Activated CD8-positive, alpha-beta T cell treated with anti-CD3 and anti-CD28 coated beads for 36 hours (primary cell): ENCODE measurements at regions not wholly inside any gene's neighbourhood (a gene's known extent, or its start where the extent isn't known, plus 50 kb on each side); places are given as distances from the start of the nearest gene placed in this dataset.

Experiments used
- ATAC-seq: fragments of 200-7000 bp; cut with Tn5 transposase; one replicate; pipeline ENCODE4 v1.10.0; 2021; ENCODE audit warnings: mild to moderate bottlenecking, moderate library complexity
- CTCF ChIA-PET: fragments of 350-600 bp; sonication (Branson Sonifier 250); formaldehyde crosslinking; loops from one replicate; lab custom pipeline; 2021; ENCODE audit warnings: antibody characterized with exemption; lab: Charles Lee
- POLR2A ChIA-PET: fragments of 350-600 bp; sonication (Branson Sonifier 250); formaldehyde crosslinking; loops from one replicate; lab custom pipeline; 2021; ENCODE audit warnings: antibody characterized with exemption; lab: Charles Lee
- DNase-seq: peaks from one replicate; pipeline ENCODE4 v3.0.0-alpha.2; 2020
- H3K27ac Mint-ChIP-seq: one replicate; pipeline ENCODE4 v1.8.0; 2021; ENCODE audit warnings: mild to moderate bottlenecking, mixed read lengths
- H3K27me3 Mint-ChIP-seq: one replicate; pipeline ENCODE4 v1.8.0; 2021; ENCODE audit warnings: mixed read lengths
- H3K36me3 Mint-ChIP-seq: one replicate; pipeline ENCODE4 v1.8.0; 2021; ENCODE audit warnings: low read depth, mixed read lengths
- H3K4me1 Mint-ChIP-seq: one replicate; pipeline ENCODE4 v1.8.0; 2021; ENCODE audit warnings: low read depth, mixed read lengths
- H3K4me3 Mint-ChIP-seq: one replicate; pipeline ENCODE4 v1.8.0; 2021; ENCODE audit warnings: mild to moderate bottlenecking, moderate library complexity, mixed read lengths
- H3K9me3 Mint-ChIP-seq: one replicate; pipeline ENCODE4 v1.8.0; 2021; ENCODE audit warnings: mixed read lengths
- intact Hi-C: fragments of 100-400 bp; cut with micrococcal nuclease; formaldehyde crosslinking; loops from one replicate; pipeline ENCODE4 v1.10.0; 2022
- TF ChIP-seq, protein P1 (sequence below): fragments of 200-600 bp; IDR thresholded peaks from one replicate; pipeline ENCODE4 v1.8.0; 2022; ENCODE audit warnings: antibody characterized with exemption, mild to moderate bottlenecking

DNA sequence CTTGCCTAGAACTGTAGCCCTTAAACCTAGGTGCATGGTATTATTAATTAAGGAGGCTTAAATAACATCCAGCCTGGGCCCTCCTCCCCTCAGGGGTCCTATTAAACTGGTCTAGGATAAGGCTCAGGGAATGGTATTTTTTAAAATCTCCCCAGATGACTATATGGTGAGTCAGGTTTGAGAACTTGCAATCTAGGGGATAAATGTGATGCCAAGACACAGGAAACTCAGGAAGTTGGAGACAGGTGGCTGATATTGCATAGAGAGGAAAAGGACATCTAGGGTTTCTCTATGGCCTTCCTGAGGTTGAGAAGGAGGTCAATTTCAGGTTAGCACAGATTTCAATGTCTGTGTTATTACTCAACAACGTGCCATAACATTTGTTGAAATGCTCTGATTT, 581.0 kb downstream of the TLE1 start:
- DNase-seq = no peak
- intact Hi-C loops = no loop called here
- TF ChIP-seq, protein P1, sequence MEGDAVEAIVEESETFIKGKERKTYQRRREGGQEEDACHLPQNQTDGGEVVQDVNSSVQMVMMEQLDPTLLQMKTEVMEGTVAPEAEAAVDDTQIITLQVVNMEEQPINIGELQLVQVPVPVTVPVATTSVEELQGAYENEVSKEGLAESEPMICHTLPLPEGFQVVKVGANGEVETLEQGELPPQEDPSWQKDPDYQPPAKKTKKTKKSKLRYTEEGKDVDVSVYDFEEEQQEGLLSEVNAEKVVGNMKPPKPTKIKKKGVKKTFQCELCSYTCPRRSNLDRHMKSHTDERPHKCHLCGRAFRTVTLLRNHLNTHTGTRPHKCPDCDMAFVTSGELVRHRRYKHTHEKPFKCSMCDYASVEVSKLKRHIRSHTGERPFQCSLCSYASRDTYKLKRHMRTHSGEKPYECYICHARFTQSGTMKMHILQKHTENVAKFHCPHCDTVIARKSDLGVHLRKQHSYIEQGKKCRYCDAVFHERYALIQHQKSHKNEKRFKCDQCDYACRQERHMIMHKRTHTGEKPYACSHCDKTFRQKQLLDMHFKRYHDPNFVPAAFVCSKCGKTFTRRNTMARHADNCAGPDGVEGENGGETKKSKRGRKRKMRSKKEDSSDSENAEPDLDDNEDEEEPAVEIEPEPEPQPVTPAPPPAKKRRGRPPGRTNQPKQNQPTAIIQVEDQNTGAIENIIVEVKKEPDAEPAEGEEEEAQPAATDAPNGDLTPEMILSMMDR = no peak
- no peak for ATAC-seq
- POLR2A ChIA-PET = no interaction called here
- Mint-ChIP-seq H3K27me3 (peaks cover 3% of the 10 kb centered on the region), H3K9me3 (no peaks in the 10 kb centered on the region), H3K4me1 (peaks cover 7% of the 10 kb centered on the region), H3K27ac (no peak overlapping the region), H3K4me3 (no peak overlapping the region), H3K36me3 (no peaks in the 10 kb centered on the region)
- CTCF ChIA-PET = no interaction called here

DNA sequence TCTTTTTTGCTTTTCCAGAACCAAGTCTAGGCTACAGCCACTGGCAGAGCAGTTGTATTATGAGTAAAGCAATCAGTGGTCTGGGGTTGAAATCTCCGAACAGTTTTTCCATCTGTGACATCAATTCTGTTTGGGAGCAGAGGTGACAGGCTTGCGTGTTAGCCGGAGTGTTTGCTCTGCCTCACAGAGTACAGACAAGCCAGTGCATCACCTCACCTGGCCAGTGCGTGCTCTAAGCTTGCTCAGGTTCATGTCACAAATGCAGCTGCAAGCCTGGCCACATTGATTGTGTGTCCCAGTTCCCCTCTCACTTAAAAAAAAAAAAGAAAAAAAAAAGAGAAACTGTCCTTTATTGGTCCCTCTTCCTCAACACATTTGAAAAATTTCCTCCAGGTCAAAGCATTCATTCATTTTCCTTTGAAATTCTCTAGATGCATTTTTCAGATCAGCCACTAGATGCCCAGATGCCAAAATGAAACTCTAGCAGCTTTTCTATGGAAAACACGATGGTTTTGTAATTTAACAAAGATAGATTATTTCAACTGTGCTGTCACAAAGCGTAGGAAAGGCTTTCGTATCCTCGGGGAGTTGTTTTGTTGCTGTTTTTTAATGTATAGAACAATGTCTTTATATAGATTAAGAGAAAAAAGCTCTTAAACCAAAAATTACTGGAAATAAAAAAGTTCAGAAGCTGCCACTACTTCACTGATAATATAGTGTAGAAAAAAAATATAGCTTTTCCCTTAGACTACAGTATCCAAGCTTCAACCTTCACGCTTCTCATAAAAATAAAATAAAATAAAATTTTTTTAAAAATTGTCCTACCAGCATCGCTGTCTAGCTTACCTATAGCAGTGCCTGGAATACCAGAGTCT, 585.5 kb downstream of the TLE1 start:
- Mint-ChIP-seq H3K27ac (no peak overlapping the region), H3K4me3 (no peak overlapping the region), H3K36me3 (no peaks in the 10 kb centered on the region), H3K9me3 (peaks cover 2% of the 10 kb centered on the region), H3K4me1 (no peaks in the 10 kb centered on the region), H3K27me3 (peaks cover 3% of the 10 kb centered on the region)
- ATAC-seq (no peak), DNase-seq (no peak)
- intact Hi-C loops = no loop called here
- ChIA-PET POLR2A (no interaction called here), CTCF (interaction anchor here (0.8 kb wide), 1 partner anchor 10 kb away, joined by 3 read pairs; no protein-coding TSS in a partner anchor)
- TF ChIP-seq, protein P1 = no peak

DNA sequence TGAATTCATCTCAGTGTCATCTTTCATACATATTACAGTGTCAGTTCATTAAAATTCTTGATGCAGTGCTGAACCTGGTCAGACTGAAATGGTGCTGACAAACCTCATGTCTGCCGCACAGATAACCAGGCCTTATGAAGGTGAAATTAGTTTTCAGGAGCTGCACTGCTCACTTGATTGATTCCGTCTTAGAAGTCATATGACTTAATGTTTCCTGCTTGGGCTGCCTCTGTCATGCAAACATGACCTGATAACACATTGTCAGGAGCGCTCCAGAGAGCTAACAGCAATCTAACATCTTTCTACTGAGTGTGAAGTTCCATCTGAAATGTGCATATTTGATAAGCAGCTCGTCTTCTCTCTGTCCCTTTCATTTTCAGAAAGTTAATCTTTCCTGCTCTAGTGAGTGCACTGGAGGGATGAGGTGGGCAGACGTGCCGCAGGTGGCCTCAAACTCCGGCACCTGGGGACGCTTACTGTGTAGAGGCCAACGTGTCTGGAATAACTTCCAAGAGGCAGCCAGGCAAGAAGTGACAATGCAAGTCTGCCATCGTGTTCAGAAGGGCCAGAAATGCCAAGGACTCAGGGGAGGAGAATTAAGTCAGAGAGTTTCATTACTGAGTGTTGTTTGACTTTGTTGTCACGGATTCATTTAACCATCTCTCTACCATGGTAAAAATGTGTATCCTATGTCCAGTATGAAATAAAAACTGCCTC, 592.1 kb downstream of the TLE1 start:
- Mint-ChIP-seq H3K4me1 (no peaks in the 10 kb centered on the region), H3K27ac (no peak overlapping the region), H3K36me3 (no peaks in the 10 kb centered on the region), H3K4me3 (no peak overlapping the region), H3K27me3 (no peaks in the 10 kb centered on the region), H3K9me3 (peaks cover 1% of the 10 kb centered on the region)
- no peak for ATAC-seq
- intact Hi-C loops = no loop called here
- TF ChIP-seq, protein P1 = no peak
- POLR2A ChIA-PET = no interaction called here
- CTCF ChIA-PET = no interaction called here
- DNase-seq = no peak

DNA sequence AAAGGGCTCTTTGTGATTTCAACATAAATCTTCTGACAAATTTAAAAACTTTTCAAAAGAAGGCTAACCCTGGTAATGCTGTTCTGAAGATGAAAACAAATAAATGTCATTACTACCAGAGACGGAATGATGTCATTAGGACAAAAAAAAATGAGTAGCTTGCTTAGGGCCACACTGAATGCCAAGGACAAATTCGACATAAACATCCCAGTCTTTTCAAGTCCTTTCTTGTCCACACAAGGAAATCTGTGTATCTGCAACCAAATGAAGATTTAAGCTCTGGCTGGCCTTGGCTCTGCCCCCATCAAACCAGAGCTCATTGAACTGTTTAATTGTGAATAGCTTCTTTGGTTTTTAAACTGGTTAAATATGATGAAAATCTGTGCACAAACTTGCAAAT, 592.7 kb downstream of the TLE1 start:
- no peak for ATAC-seq
- no peak for DNase-seq
- Mint-ChIP-seq H3K4me1 (no peaks in the 10 kb centered on the region), H3K27ac (no peak overlapping the region), H3K9me3 (peaks cover 1% of the 10 kb centered on the region), H3K4me3 (no peak overlapping the region), H3K27me3 (no peaks in the 10 kb centered on the region), H3K36me3 (no peaks in the 10 kb centered on the region)
- TF ChIP-seq, protein P1 = no peak
- POLR2A ChIA-PET = no interaction called here
- CTCF ChIA-PET = no interaction called here
- intact Hi-C loops = no loop called here

DNA sequence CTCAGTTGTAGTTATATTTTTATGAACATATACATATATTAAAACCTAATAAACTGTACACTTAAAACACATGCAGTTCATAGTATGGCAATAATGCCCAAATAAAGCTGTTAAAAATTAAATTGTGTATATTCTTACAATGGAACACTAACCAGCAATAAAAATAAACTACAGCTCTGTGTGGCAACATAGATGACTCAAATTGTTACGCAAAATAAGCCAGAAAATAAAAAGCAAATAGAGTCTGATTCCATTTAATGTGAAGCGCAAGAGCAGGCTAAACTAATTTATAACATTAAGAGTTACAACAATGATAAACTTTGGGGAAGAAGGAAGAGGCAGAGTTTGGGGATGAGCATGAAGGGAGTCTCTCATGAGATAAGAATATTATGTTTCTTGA, 597.3 kb downstream of the TLE1 start:
- no peaks in the 10 kb centered on the region for H3K36me3 Mint-ChIP-seq
- ATAC-seq (no peak), DNase-seq (no peak)
- no peak overlapping the region for H3K4me3 Mint-ChIP-seq
- H3K9me3 Mint-ChIP-seq = no peaks in the 10 kb centered on the region
- intact Hi-C loops = no loop called here
- ChIA-PET CTCF (no interaction called here), POLR2A (no interaction called here)
- H3K4me1 Mint-ChIP-seq = no peaks in the 10 kb centered on the region
- TF ChIP-seq, protein P1 = no peak
- H3K27ac Mint-ChIP-seq = no peak overlapping the region
- no peaks in the 10 kb centered on the region for H3K27me3 Mint-ChIP-seq
